HUES48 (cell line): ENCODE measurements at regions not wholly inside any gene's neighbourhood (a gene's known extent, or its start where the extent isn't known, plus 50 kb on each side); places are given as distances from the start of the nearest gene placed in this dataset.

Experiments
- H3K27ac ChIP-seq: one replicate; pipeline ENCODE4 v1.7.0; 2013; ENCODE audit warnings: low read depth, low read length, inconsistent platforms
- H3K27me3 ChIP-seq: 2 replicates; pipeline ENCODE4 v1.6.1; 2013; ENCODE audit warnings: mild to moderate bottlenecking, low read length; ENCODE audit not compliant: control insufficient read depth, insufficient read depth
- H3K36me3 ChIP-seq: 2 replicates; pipeline ENCODE4 v1.6.1; 2013; ENCODE audit warnings: low read length; ENCODE audit not compliant: control insufficient read depth, insufficient read depth
- H3K4me1 ChIP-seq: 2 replicates; pipeline ENCODE4 v1.6.1; 2013; ENCODE audit warnings: mild to moderate bottlenecking, low read length; ENCODE audit not compliant: control insufficient read depth, insufficient read depth
- H3K4me3 ChIP-seq: 2 replicates; pipeline ENCODE4 v1.5.1; 2013; ENCODE audit warnings: mild to moderate bottlenecking, low read depth, low read length
- H3K9ac ChIP-seq: 2 replicates; pipeline ENCODE4 v1.6.1; 2013; ENCODE audit warnings: mild to moderate bottlenecking, low read depth, low read length, moderate library complexity
- H3K9me3 ChIP-seq: 2 replicates; pipeline ENCODE4 v1.6.1; 2013; ENCODE audit warnings: low read length; ENCODE audit not compliant: control insufficient read depth, insufficient read depth

GRCh38 chr2:8545695-8546611 lies 135.9 kb upstream of the ID2 start:
- H3K4me1 ChIP-seq, result no peaks in the 10 kb centered on the region

GRCh38 chr2:8546612-8547283 lies 135.1 kb upstream of the ID2 start:
- Histone ChIP-seq H3K4me3 (no peak overlapping the region), H3K4me1 (no peaks in the 10 kb centered on the region), H3K36me3 (no peaks in the 10 kb centered on the region), H3K27ac (no peak overlapping the region), H3K9ac (no peak overlapping the region), H3K27me3 (no peaks in the 10 kb centered on the region), H3K9me3 (no peaks in the 10 kb centered on the region)

More at GRCh38 chr2:8545695-8546611, 135.9 kb upstream of the ID2 start:
- H3K9me3 ChIP-seq, result no peaks in the 10 kb centered on the region
- no peak overlapping the region for H3K27ac ChIP-seq
- H3K36me3 ChIP-seq, result no peaks in the 10 kb centered on the region
- H3K4me3 ChIP-seq, result no peak overlapping the region
- H3K9ac ChIP-seq, result no peak overlapping the region
- no peaks in the 10 kb centered on the region for H3K27me3 ChIP-seq

GRCh38 chr2:8547284-8548064 lies 134.4 kb upstream of the ID2 start:
- Histone ChIP-seq H3K9ac (no peak overlapping the region), H3K9me3 (no peaks in the 10 kb centered on the region), H3K4me1 (no peaks in the 10 kb centered on the region), H3K27me3 (no peaks in the 10 kb centered on the region), H3K27ac (no peak overlapping the region), H3K36me3 (no peaks in the 10 kb centered on the region), H3K4me3 (no peak overlapping the region)

GRCh38 chr2:8548065-8548618 lies 133.7 kb upstream of the ID2 start:
- no peak overlapping the region for H3K27ac ChIP-seq
- H3K4me1 ChIP-seq, result no peaks in the 10 kb centered on the region
- no peaks in the 10 kb centered on the region for H3K9me3 ChIP-seq
- no peak overlapping the region for H3K9ac ChIP-seq
- H3K36me3 ChIP-seq, result no peaks in the 10 kb centered on the region
- H3K27me3 ChIP-seq, result no peaks in the 10 kb centered on the region
- no peak overlapping the region for H3K4me3 ChIP-seq

- no peaks in the 10 kb centered on the region for H3K9me3 ChIP-seq
- H3K9ac ChIP-seq, result no peak overlapping the region
- H3K27ac ChIP-seq, result no peak overlapping the region
- no peaks in the 10 kb centered on the region for H3K36me3 ChIP-seq
- no peaks in the 10 kb centered on the region for H3K4me1 ChIP-seq
- no peak overlapping the region for H3K4me3 ChIP-seq
- H3K27me3 ChIP-seq, result no peaks in the 10 kb centered on the region
These were observed 133.2 kb upstream of the ID2 start for GRCh38 chr2:8548619-8549150.

GRCh38 chr2:8549273-8549922 lies 132.5 kb upstream of the ID2 start:
- H3K27me3 ChIP-seq, result no peaks in the 10 kb centered on the region
- H3K9ac ChIP-seq, result no peak overlapping the region
- no peak overlapping the region for H3K4me3 ChIP-seq
- no peak overlapping the region for H3K27ac ChIP-seq
- H3K4me1 ChIP-seq, result no peaks in the 10 kb centered on the region
- no peaks in the 10 kb centered on the region for H3K9me3 ChIP-seq
- H3K36me3 ChIP-seq, result no peaks in the 10 kb centered on the region

GRCh38 chr2:8549942-8550341 lies 131.9 kb upstream of the ID2 start:
- H3K9me3 ChIP-seq, result no peaks in the 10 kb centered on the region
- H3K36me3 ChIP-seq, result no peaks in the 10 kb centered on the region
- H3K27ac ChIP-seq, result no peak overlapping the region
- H3K27me3 ChIP-seq, result no peaks in the 10 kb centered on the region
- no peak overlapping the region for H3K4me3 ChIP-seq
- H3K4me1 ChIP-seq, result no peaks in the 10 kb centered on the region
- no peak overlapping the region for H3K9ac ChIP-seq

GRCh38 chr2:8550481-8550880 lies 131.4 kb upstream of the ID2 start:
- H3K9ac ChIP-seq, result no peak overlapping the region
- no peak overlapping the region for H3K4me3 ChIP-seq
- no peak overlapping the region for H3K27ac ChIP-seq
- no peaks in the 10 kb centered on the region for H3K4me1 ChIP-seq
- H3K27me3 ChIP-seq, result no peaks in the 10 kb centered on the region
- H3K9me3 ChIP-seq, result no peaks in the 10 kb centered on the region
- no peaks in the 10 kb centered on the region for H3K36me3 ChIP-seq

- Histone ChIP-seq H3K4me3 (no peak overlapping the region), H3K27ac (no peak overlapping the region), H3K9ac (no peak overlapping the region), H3K4me1 (no peaks in the 10 kb centered on the region), H3K9me3 (no peaks in the 10 kb centered on the region), H3K27me3 (no peaks in the 10 kb centered on the region), H3K36me3 (no peaks in the 10 kb centered on the region)
These were observed 130.8 kb upstream of the ID2 start for GRCh38 chr2:8550937-8551621.

GRCh38 chr2:8551622-8552074 lies 130.2 kb upstream of the ID2 start:
- H3K36me3 ChIP-seq, result no peaks in the 10 kb centered on the region
- H3K9ac ChIP-seq, result no peak overlapping the region
- H3K27me3 ChIP-seq, result no peaks in the 10 kb centered on the region
- no peaks in the 10 kb centered on the region for H3K9me3 ChIP-seq
- H3K4me3 ChIP-seq, result no peak overlapping the region
- no peaks in the 10 kb centered on the region for H3K4me1 ChIP-seq
- H3K27ac ChIP-seq, result no peak overlapping the region
